ENCODE measurements at regions not wholly inside any gene's neighbourhood (a gene's known extent, or its start where the extent isn't known, plus 50 kb on each side); places are given as distances from the start of the nearest gene placed in this dataset.
A peak's percentile ranks its signal among the peaks of the same experiment; 100 is the strongest.

GRCh38 chr11:15829312-15829711 is 527.0 kb downstream of the SOX6 start:
- intact Hi-C loops (cut with DNase I), result no loop called here
- Histone ChIP-seq H3K4me3 (no peak overlapping the region), H3K4me1 (no peaks in the 10 kb centered on the region), H3K9me3 (no peaks in the 10 kb centered on the region), H3K27me3 (peaks cover 0 to 43% (median 0%) of the 10 kb centered on the region in 3 donors), H3K36me3 (no peaks in the 10 kb centered on the region), H3K27ac (no peak overlapping the region)
- TF ChIP-seq POLR2A (IDR thresholded peaks at IDR 0.05) (no peak), CTCF (IDR thresholded peaks at IDR 0.05) (no peak), POLR2AphosphoS5 (IDR thresholded peaks at IDR 0.05) (no peak), EP300 (IDR thresholded peaks at IDR 0.05) (no peak)
- DNase-seq, result no peak
- 67 to 76% methylated on average over 1 of the region's 1 CpG for WGBS, 2 donors

- Histone ChIP-seq H3K4me3 (no peak overlapping the region), H3K36me3 (no peaks in the 10 kb centered on the region), H3K27ac (no peak overlapping the region), H3K9me3 (no peaks in the 10 kb centered on the region), H3K27me3 (peaks cover 0 to 34% (median 0%) of the 10 kb centered on the region in 3 donors), H3K4me1 (peaks cover 0 to 4% (median under 1%) of the 10 kb centered on the region in 4 donors)
- intact Hi-C loops (cut with DNase I), result loop anchor here (10.0 kb wide), 1 partner anchor 186 kb away; no protein-coding TSS in a partner anchor
- WGBS, 2 donors, result 86 to 89% methylated on average over 9 of the region's 9 CpGs
- DNase-seq, result no peak
- TF ChIP-seq POLR2AphosphoS5 (IDR thresholded peaks at IDR 0.05), result no peak
- no peak for TF ChIP-seq CTCF (IDR thresholded peaks at IDR 0.05)
- no peak for TF ChIP-seq EP300 (IDR thresholded peaks at IDR 0.05)
- no peak for TF ChIP-seq POLR2A (IDR thresholded peaks at IDR 0.05)
Measured at GRCh38 chr11:15830741-15831428, 525.5 kb downstream of the SOX6 start.

- peak; percentile 83 for DNase-seq
- intact Hi-C loops (cut with DNase I), result loop anchor here (2.0 to 10.0 kb wide), 2 partner anchors 103 to 191 kb away; no protein-coding TSS in a partner anchor
- no peak overlapping the region for H3K4me3 ChIP-seq
Measured at GRCh38 chr11:15835788-15836411, 520.4 kb downstream of the SOX6 start.

GRCh38 chr11:15836795-15837194 is 519.6 kb downstream of the SOX6 start:
- intact Hi-C loops (cut with DNase I), result loop anchor here (2.0 to 10.0 kb wide), 2 partner anchors 102 to 192 kb away; no protein-coding TSS in a partner anchor
- Histone ChIP-seq H3K9me3 (peaks cover 0 to 1% (median 0%) of the 10 kb centered on the region in 4 donors), H3K4me3 (no peak overlapping the region), H3K4me1 (peaks cover 0 to 13% (median 5%) of the 10 kb centered on the region in 4 donors), H3K27me3 (peaks cover 0 to 15% (median 0%) of the 10 kb centered on the region in 3 donors), H3K27ac (peak overlapping the region in 1 of 4 donors; percentile 64), H3K36me3 (no peaks in the 10 kb centered on the region)
- WGBS, 2 donors, result 18 to 55% methylated on average over 1 of the region's 1 CpG
- DNase-seq, result no peak
- TF ChIP-seq POLR2A (IDR thresholded peaks at IDR 0.05), result no peak
- no peak for TF ChIP-seq POLR2AphosphoS5 (IDR thresholded peaks at IDR 0.05)
- no peak for TF ChIP-seq EP300 (IDR thresholded peaks at IDR 0.05)
- no peak for TF ChIP-seq CTCF (IDR thresholded peaks at IDR 0.05)

More at GRCh38 chr11:15835788-15836411, 520.4 kb downstream of the SOX6 start:
- TF ChIP-seq POLR2AphosphoS5 (IDR thresholded peaks at IDR 0.05) (peak; percentile 90 to 98 (median 94)), POLR2A (IDR thresholded peaks at IDR 0.05) (no peak), EP300 (IDR thresholded peaks at IDR 0.05) (peak; percentile 27 to 88 (median 76)), CTCF (IDR thresholded peaks at IDR 0.05) (no peak)
- Histone ChIP-seq H3K27ac (peak overlapping the region in 3 of 4 donors; percentile 13 to 64 (median 47)), H3K9me3 (peaks cover 0 to 1% (median 0%) of the 10 kb centered on the region in 4 donors), H3K36me3 (no peaks in the 10 kb centered on the region), H3K27me3 (peaks cover 0 to 19% (median 0%) of the 10 kb centered on the region in 3 donors), H3K4me1 (peaks cover 0 to 11% (median 5%) of the 10 kb centered on the region in 4 donors)
- WGBS, 2 donors, result 74 to 80% methylated on average over 7 of the region's 7 CpGs
